Bronchial epithelial cell (primary cell): ENCODE measurements at regions not wholly inside any gene's neighbourhood (a gene's known extent, or its start where the extent isn't known, plus 50 kb on each side); places are given as distances from the start of the nearest gene placed in this dataset.

ENCODE experiments used
- DNase-seq: peaks from one replicate; pipeline ENCODE4 v3.0.0-alpha.2; 2010; ENCODE audit warnings: low read depth
- FAIRE-seq: peaks from 2 replicates; lab custom pipeline; 2011; peaks lifted over from hg19 to GRCh38; lab: Jason Lieb, UNC
- H3K27me3 ChIP-seq: 2 replicates; pipeline ENCODE4 v1.5.1; 2011; ENCODE audit warnings: low read length; ENCODE audit not compliant: control insufficient read depth, insufficient read depth
- H3K36me3 ChIP-seq: 2 replicates; pipeline ENCODE4 v1.5.1; 2011; ENCODE audit warnings: low read length; ENCODE audit not compliant: control insufficient read depth, insufficient read depth
- H3K4me3 ChIP-seq: 2 replicates; pipeline ENCODE4 v1.5.1; 2011; ENCODE audit warnings: mild to moderate bottlenecking, low read depth, low read length, control low read depth
- TF ChIP-seq, protein P1 (sequence below): IDR thresholded peaks from 2 replicates; pipeline ENCODE4 v1.5.1; 2011; ENCODE audit warnings: mild to moderate bottlenecking, moderate library complexity, low read length, control low read depth, inconsistent platforms; ENCODE audit not compliant: insufficient read depth, severe bottlenecking

DNA sequence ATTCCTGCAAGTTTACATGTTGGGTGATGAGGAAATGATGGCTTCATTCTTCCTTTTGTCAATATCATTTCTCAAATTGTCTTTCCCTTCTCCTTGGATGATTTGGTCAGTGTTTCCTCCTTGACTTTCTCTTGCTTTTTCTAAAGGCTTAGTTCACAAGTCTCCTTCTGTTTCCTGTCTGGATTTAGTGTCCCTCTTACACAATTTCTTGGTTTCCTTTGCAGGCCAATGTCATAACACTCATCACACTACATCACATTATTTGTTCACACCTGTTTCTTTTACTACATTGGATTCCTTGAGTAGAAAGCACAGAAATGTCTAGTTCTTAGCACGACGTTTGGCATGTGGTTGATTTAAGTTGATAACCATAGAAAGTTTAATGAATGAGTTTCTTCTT is 490.7 kb downstream of the TDRD3 start:
- H3K27me3 ChIP-seq = no peaks in the 10 kb centered on the region
- DNase-seq = peak; percentile 45
- no peak for FAIRE-seq
- TF ChIP-seq, protein P1, sequence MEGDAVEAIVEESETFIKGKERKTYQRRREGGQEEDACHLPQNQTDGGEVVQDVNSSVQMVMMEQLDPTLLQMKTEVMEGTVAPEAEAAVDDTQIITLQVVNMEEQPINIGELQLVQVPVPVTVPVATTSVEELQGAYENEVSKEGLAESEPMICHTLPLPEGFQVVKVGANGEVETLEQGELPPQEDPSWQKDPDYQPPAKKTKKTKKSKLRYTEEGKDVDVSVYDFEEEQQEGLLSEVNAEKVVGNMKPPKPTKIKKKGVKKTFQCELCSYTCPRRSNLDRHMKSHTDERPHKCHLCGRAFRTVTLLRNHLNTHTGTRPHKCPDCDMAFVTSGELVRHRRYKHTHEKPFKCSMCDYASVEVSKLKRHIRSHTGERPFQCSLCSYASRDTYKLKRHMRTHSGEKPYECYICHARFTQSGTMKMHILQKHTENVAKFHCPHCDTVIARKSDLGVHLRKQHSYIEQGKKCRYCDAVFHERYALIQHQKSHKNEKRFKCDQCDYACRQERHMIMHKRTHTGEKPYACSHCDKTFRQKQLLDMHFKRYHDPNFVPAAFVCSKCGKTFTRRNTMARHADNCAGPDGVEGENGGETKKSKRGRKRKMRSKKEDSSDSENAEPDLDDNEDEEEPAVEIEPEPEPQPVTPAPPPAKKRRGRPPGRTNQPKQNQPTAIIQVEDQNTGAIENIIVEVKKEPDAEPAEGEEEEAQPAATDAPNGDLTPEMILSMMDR = no peak
- no peak overlapping the region for H3K4me3 ChIP-seq
- no peaks in the 10 kb centered on the region for H3K36me3 ChIP-seq

DNA sequence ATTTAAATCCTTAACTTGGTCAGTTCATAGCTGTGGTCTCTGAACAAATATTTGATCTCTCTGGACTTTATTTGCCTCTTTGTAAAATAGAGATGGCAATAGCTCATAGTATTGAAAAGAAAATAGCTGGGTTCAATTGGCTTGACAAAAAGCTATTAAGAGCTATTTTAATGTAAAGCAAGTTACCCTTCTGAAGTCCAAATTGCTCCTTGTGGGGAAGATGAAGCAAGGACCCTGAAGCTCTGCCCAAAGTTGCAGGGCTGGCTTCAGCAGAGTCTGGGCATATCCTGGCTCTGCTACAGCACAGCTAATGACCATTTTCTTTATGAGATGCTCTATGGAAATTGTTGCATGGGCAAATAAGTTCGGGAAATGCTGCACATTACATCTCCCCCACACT is 484.5 kb downstream of the TDRD3 start:
- Histone ChIP-seq H3K4me3 (no peak overlapping the region), H3K36me3 (no peaks in the 10 kb centered on the region), H3K27me3 (no peaks in the 10 kb centered on the region)
- no peak for DNase-seq
- no peak for FAIRE-seq
- TF ChIP-seq, protein P1 = no peak

DNA sequence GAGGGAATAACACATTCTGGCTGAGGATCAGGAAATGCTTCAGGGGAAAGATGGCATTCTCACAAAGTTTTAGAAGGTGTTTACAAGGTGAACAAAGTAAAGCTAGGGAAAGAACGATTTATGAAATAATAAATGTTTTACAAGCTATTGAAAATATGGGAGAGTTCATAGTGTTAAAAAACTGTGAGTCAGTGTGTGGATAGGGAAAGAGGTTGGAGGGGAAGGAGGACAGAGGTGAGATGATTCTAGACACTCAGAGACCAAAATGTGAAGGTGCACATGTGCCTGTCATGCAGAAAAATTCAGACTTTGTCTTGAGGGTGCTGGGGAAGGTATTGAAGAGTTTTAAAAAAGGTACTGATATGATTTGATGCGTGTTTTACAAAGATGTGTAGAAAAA is 476.1 kb downstream of the TDRD3 start:
- Histone ChIP-seq H3K27me3 (no peaks in the 10 kb centered on the region), H3K4me3 (no peak overlapping the region), H3K36me3 (no peaks in the 10 kb centered on the region)
- FAIRE-seq = no peak
- TF ChIP-seq, protein P1 = no peak
- DNase-seq = no peak

DNA sequence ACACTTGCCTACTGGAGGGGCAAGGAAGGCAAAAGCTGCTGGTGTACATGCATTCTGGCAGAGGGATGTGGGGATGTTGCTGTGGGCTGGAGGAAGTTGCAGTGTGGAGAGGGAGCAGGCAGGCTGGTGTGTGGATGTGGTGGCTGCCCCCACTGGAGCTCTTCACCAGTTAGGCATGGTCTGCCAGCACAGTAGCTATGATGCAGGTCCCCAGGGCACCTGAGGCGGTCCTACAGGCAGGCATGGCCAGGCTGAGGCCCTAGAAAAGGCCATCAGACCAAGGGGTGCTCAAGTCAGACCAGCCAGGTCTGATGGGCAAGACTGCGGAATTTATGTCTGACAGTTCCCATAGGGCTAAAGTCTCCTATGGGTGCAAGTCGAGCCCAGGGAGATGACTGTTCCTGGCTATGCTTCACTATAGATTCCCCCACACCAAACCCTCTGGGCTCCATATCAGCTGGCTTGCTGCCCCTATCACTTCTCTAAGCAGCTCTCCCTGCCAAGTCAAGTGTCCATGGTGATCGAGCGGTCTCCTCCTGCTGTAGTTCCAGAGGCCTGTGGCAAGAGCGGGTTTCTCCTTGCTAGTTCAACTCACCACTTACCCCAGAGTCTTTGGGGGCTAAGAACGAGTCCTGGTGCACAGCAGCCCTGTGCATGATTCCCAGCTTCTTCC is 473.1 kb downstream of the TDRD3 start:
- no peak for DNase-seq
- TF ChIP-seq, protein P1 = no peak
- no peak overlapping the region for H3K4me3 ChIP-seq
- H3K36me3 ChIP-seq = no peaks in the 10 kb centered on the region
- H3K27me3 ChIP-seq = no peaks in the 10 kb centered on the region
- FAIRE-seq = no peak

DNA sequence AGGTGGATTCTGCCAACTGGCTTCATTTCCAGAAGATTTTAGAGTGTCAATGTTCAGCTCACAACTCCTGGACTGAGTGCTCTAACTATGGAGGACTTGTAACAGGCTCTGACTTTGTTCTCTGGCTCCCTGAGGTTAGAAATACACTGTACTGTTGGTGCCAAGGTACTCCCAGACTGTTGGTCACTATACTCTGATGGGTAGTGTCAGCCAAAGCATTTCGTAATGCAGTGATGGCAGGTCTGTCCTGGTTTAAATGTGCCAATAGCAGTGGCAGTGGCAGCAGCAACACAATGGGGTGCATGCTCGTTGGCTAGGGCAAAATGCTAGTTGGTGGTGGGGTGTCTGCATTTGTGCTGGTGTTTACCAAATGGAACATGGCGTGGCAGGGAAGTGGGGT is 472.2 kb downstream of the TDRD3 start:
- Histone ChIP-seq H3K36me3 (no peaks in the 10 kb centered on the region), H3K27me3 (no peaks in the 10 kb centered on the region), H3K4me3 (no peak overlapping the region)
- TF ChIP-seq, protein P1 = no peak
- DNase-seq = no peak
- peak; percentile 73 for FAIRE-seq

DNA sequence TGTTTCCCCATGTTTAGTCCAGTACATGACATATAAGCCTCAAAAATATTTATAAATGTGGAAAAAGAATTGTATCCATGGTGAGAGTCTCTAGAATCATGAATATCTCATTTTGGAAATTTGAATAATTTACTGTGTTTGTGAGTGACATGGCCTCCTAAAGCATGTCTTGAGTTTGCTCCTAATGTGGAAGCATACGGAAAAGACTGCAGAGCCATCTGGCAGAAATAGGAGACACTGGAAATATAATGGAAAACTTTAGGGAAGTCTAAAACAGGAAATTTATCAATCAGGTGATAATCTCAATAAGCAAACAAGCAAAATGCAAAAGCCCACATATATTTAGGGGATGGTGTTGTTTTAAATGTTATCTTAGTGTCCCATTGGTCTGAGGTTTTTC is 465.0 kb downstream of the TDRD3 start:
- H3K4me3 ChIP-seq = no peak overlapping the region
- H3K27me3 ChIP-seq = no peaks in the 10 kb centered on the region
- no peak for DNase-seq
- FAIRE-seq = no peak
- H3K36me3 ChIP-seq = no peaks in the 10 kb centered on the region
- TF ChIP-seq, protein P1 = no peak
